Suprapubic skin (tissue), 4 donors: ENCODE measurements at regions not wholly inside any gene's neighbourhood (a gene's known extent, or its start where the extent isn't known, plus 50 kb on each side); places are given as distances from the start of the nearest gene placed in this dataset.

Experiments used
- CTCF ChIP-seq, 2 donors: fragments of 200-600 bp in 1 of 2; fragments of 450-650 bp in 1 of 2; sonication (generic) in 1 of 2; IDR thresholded peaks; one replicate each; pipeline ENCODE4 v1.5.1; 2016 to 2019; ENCODE audit warnings: antibody characterized with exemption in 2 of 2, mild to moderate bottlenecking in 1 of 2, moderate library complexity in 1 of 2
- EP300 ChIP-seq: sonication (generic); formaldehyde crosslinking; IDR thresholded peaks from one replicate; pipeline ENCODE4 v1.6.1; 2017; ENCODE audit warnings: antibody characterized with exemption
- POLR2AphosphoS5 ChIP-seq, 3 donors: sonication (generic); formaldehyde crosslinking; IDR thresholded peaks; one replicate each; pipeline ENCODE4 v1.6.1; 2017; ENCODE audit warnings: antibody characterized with exemption in 3 of 3

DNA sequence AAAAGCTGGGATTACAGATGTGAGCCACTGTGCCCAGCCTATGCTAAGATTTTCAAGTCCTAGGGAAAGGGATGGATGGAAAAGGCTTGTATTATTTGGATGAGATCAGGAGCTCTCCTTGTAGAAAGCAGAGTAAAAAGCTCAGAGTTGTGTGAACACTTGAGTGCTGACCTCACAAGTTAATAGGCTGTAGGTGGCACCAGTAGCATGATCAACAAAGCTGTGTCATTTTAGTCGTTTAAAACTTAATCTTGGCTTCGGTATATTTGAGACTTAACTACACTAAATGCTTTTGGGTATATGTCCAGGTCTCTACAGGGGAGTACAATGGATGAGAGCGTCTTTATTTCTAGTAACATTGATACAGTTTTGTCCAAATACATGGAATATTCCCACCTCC lies 264.2 kb downstream of the TMEM38B start:
- TF ChIP-seq CTCF (IDR thresholded peaks at IDR 0.05) (no peak), EP300 (no peak), POLR2AphosphoS5 (IDR thresholded peaks at IDR 0.05) (no peak)
